PC-3 (cell line): ENCODE measurements at regions not wholly inside any gene's neighbourhood (a gene's known extent, or its start where the extent isn't known, plus 50 kb on each side); places are given as distances from the start of the nearest gene placed in this dataset.

Source experiments
- ATAC-seq: fragments of 200-7000 bp; cut with Tn5 transposase; 2 replicates; pipeline ENCODE4 v1.9.1; 2020; ENCODE audit warnings: mild to moderate bottlenecking, moderate library complexity
- BruUV-seq: library from RNA; stranded (reverse); fragments of 400-500 nt; replicated peaks from 2 replicates; lab custom pipeline; 2021; lab: Mats Ljungman, UMichigan
- CTCF ChIA-PET: fragments of 300-600 bp; sonication (Branson Sonifier 250); formaldehyde crosslinking; loops from one replicate; lab custom pipeline; 2022; ENCODE audit warnings: antibody characterized with exemption; lab: Charles Lee
- POLR2A ChIA-PET: fragments of 300-600 bp; sonication (Branson Sonifier 250); formaldehyde crosslinking; loops from one replicate; lab custom pipeline; 2022; ENCODE audit warnings: antibody characterized with exemption; ENCODE audit not compliant: unreplicated experiment; lab: Charles Lee
- DNase-seq: peaks from one replicate; pipeline ENCODE4 v3.0.0-alpha.2; 2015
- H2AFZ ChIP-seq: fragments of 300-600 bp; sonication (generic); 2 replicates; pipeline ENCODE4 v1.6.0; 2016; ENCODE audit warnings: antibody characterized with exemption, low read length
- H3F3A ChIP-seq: fragments of 300-600 bp; sonication (generic); one replicate; pipeline ENCODE4 v1.6.0; 2017; ENCODE audit warnings: antibody characterized with exemption, low read length, control low read depth, mild to moderate bottlenecking; ENCODE audit not compliant: unreplicated experiment
- H3K27ac ChIP-seq: fragments of 300-600 bp; sonication (generic); 2 replicates; pipeline ENCODE4 v1.5.1; 2016; ENCODE audit warnings: mild to moderate bottlenecking, low read length
- H3K27me3 ChIP-seq: fragments of 300-600 bp; sonication (generic); 2 replicates; pipeline ENCODE4 v1.6.1; 2016; ENCODE audit warnings: low read length, mixed read lengths
- H3K36me3 ChIP-seq: fragments of 300-600 bp; sonication (generic); 2 replicates; pipeline ENCODE4 v1.6.1; 2016; ENCODE audit warnings: low read depth, mixed run types, low read length, mixed read lengths
- H3K4me1 ChIP-seq: fragments of 300-600 bp; sonication (generic); 2 replicates; pipeline ENCODE4 v1.5.1; 2016; ENCODE audit warnings: low read length; ENCODE audit not compliant: insufficient read depth
- H3K4me2 ChIP-seq: fragments of 300-600 bp; sonication (generic); 2 replicates; pipeline ENCODE4 v1.6.0; 2016; ENCODE audit warnings: low read length
- H3K4me3 ChIP-seq: fragments of 300-600 bp; sonication (generic); 2 replicates; pipeline ENCODE4 v1.5.1; 2016; ENCODE audit warnings: mild to moderate bottlenecking, low read length, mixed read lengths
- H3K79me2 ChIP-seq: fragments of 300-600 bp; sonication (generic); 2 replicates; pipeline ENCODE4 v1.6.1; 2017; ENCODE audit warnings: low read length, mixed read lengths
- H3K9ac ChIP-seq: fragments of 300-600 bp; sonication (generic); 2 replicates; pipeline ENCODE4 v1.6.0; 2016; ENCODE audit warnings: mild to moderate bottlenecking, low read length
- H3K9me2 ChIP-seq: fragments of 300-600 bp; sonication (generic); replicated peaks from 2 replicates; pipeline ENCODE4 v1.6.1; 2016; ENCODE audit warnings: mixed run types, low read length, mixed read lengths
- H3K9me3 ChIP-seq: fragments of 300-600 bp; sonication (generic); 2 replicates; pipeline ENCODE4 v1.6.1; 2016; ENCODE audit warnings: low read length, mixed read lengths
- H4K20me1 ChIP-seq: fragments of 300-600 bp; sonication (generic); 2 replicates; pipeline ENCODE4 v1.6.1; 2016; ENCODE audit warnings: low read length, mixed read lengths
- EZH2 ChIP-seq: fragments of 300-600 bp; sonication (generic); IDR thresholded peaks from one replicate; pipeline ENCODE4 v1.6.1; 2017; ENCODE audit warnings: antibody characterized with exemption, mild to moderate bottlenecking, low read length; ENCODE audit not compliant: unreplicated experiment
- EZH2phosphoT487 ChIP-seq: fragments of 300-600 bp; sonication (generic); IDR thresholded peaks from 2 replicates; pipeline ENCODE4 v1.6.1; 2018; ENCODE audit warnings: mild to moderate bottlenecking, antibody characterized with exemption, low read length, borderline replicate concordance
- intact Hi-C: fragments of 100-400 bp; cut with micrococcal nuclease; formaldehyde crosslinking; loops from 2 replicates; pipeline ENCODE4 v1.9.0; 2023
- TF ChIP-seq, protein P1 (sequence below): fragments of 300-600 bp; sonication (generic); conservative IDR thresholded peaks from 2 replicates; pipeline ENCODE4 v1.5.1; 2017; ENCODE audit warnings: antibody characterized with exemption, low read depth, mild to moderate bottlenecking, low read length

DNA sequence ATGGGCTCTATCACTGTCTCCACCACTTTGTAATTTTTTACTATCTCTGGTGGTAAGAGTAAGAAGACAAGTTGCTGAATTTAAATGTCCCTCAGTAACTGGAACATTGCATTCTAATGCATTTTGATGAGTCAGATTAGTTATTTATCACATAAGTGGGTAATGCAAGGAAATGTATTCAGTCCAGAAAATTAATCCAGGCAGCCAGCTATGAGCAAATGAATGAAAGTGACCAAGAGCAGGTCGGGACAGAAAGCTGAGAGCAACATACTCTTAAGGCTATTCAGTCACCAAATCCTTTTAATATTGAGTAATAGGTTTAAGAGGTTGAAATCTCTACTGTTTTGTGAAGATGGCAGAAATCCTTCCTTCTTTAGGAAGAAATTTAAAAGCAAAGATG, 265.5 kb upstream of the PARD3B start:
- DNase-seq (no peak), ATAC-seq (no peak)
- H3K79me2 ChIP-seq: no peaks in the 10 kb centered on the region
- H3K4me3 ChIP-seq: no peak overlapping the region
- H3K27me3 ChIP-seq: peaks cover 6% of the 10 kb centered on the region; the same call in 1 of the 2 replicates
- no TSS peak for BruUV-seq
- TF ChIP-seq, protein P1, sequence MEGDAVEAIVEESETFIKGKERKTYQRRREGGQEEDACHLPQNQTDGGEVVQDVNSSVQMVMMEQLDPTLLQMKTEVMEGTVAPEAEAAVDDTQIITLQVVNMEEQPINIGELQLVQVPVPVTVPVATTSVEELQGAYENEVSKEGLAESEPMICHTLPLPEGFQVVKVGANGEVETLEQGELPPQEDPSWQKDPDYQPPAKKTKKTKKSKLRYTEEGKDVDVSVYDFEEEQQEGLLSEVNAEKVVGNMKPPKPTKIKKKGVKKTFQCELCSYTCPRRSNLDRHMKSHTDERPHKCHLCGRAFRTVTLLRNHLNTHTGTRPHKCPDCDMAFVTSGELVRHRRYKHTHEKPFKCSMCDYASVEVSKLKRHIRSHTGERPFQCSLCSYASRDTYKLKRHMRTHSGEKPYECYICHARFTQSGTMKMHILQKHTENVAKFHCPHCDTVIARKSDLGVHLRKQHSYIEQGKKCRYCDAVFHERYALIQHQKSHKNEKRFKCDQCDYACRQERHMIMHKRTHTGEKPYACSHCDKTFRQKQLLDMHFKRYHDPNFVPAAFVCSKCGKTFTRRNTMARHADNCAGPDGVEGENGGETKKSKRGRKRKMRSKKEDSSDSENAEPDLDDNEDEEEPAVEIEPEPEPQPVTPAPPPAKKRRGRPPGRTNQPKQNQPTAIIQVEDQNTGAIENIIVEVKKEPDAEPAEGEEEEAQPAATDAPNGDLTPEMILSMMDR: no peak
- no peak for TF ChIP-seq EZH2
- no peak for TF ChIP-seq EZH2phosphoT487
- H3K27ac ChIP-seq: no peak overlapping the region
- no peaks in the 10 kb centered on the region for H4K20me1 ChIP-seq
- H3K9ac ChIP-seq: no peak overlapping the region
- ChIA-PET CTCF (no interaction called here), POLR2A (no interaction called here)
- no peak overlapping the region for H2AFZ ChIP-seq
- intact Hi-C loops: no loop called here
- H3K4me1 ChIP-seq: no peaks in the 10 kb centered on the region
- no peaks in the 10 kb centered on the region for H3K9me3 ChIP-seq
- no peaks in the 10 kb centered on the region for H3F3A ChIP-seq
- H3K36me3 ChIP-seq: no peaks in the 10 kb centered on the region
- no peaks in the 10 kb centered on the region for H3K9me2 ChIP-seq
- no peak overlapping the region for H3K4me2 ChIP-seq

DNA sequence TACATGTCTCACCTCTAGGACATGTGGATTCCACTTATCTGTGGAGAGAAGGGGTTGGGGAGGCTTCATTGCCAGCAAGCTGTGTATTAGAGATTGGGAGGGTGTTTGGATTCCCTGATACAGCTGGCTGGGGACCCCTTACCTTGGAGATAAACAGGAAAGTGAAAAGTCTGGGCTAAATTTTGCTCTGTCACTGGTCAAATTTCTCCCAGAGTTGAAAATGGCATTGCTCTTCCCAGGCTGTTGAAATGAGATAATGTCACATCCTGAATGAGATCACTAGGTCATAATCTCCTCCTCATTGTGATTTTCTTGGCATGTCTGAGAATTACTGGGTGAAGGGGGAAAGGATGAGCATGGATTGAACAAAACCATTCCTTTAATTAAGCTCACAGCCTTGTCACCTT, 265.0 kb upstream of the PARD3B start:
- POLR2A ChIA-PET: interaction anchor here (0.5 kb wide), 1 partner anchor 618 kb away, joined by 8 read pairs; no protein-coding TSS in a partner anchor
- H3K27me3 ChIP-seq: peaks cover 6% of the 10 kb centered on the region; the same call in 1 of the 2 replicates

DNA sequence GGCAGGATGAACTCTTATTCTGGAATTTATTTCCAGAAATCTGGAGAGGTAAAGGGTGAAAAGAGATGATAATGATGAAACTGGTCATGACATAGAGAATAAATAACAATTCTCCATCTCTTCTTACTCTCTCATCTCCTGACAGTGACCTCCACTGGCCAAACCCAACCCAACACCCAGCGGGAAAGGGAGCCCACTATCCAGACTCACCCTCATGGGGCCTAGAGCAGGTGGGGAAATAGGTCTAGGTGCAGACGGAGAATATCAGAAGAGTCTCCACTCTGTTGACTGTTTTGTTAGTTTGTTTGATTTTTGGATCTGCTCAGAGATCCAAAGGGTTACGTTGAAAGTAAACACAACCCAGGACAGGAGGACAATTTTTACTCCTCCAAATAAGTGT, 263.2 kb upstream of the PARD3B start:
- no peaks in the 10 kb centered on the region for H3K9me3 ChIP-seq
- H3K9ac ChIP-seq: no peak overlapping the region
- ChIA-PET CTCF (no interaction called here), POLR2A (no interaction called here)
- DNase-seq (no peak), ATAC-seq (no peak)
- no peaks in the 10 kb centered on the region for H3K36me3 ChIP-seq
- no peak overlapping the region for H3K4me3 ChIP-seq
- H3K9me2 ChIP-seq: no peaks in the 10 kb centered on the region
- no peak for TF ChIP-seq EZH2
- no peak for TF ChIP-seq EZH2phosphoT487
- TF ChIP-seq, protein P1: no peak
- intact Hi-C loops: no loop called here
- H3K27me3 ChIP-seq: peaks cover 6% of the 10 kb centered on the region; the same call in 1 of the 2 replicates
- H3K4me1 ChIP-seq: no peaks in the 10 kb centered on the region
- H3F3A ChIP-seq: no peaks in the 10 kb centered on the region
- H3K27ac ChIP-seq: no peak overlapping the region
- H2AFZ ChIP-seq: no peak overlapping the region
- H3K79me2 ChIP-seq: no peaks in the 10 kb centered on the region
- BruUV-seq: no TSS peak
- H3K4me2 ChIP-seq: no peak overlapping the region
- no peaks in the 10 kb centered on the region for H4K20me1 ChIP-seq

More for the DNA sequence above, 265.0 kb upstream of the PARD3B start:
- no peak overlapping the region for H3K4me2 ChIP-seq
- no peak for ATAC-seq
- no peak overlapping the region for H3K4me3 ChIP-seq
- TF ChIP-seq, protein P1: no peak
- TF ChIP-seq EZH2phosphoT487 (no peak), EZH2 (no peak)
- no peaks in the 10 kb centered on the region for H4K20me1 ChIP-seq
- no peaks in the 10 kb centered on the region for H3K9me3 ChIP-seq
- DNase-seq: no peak
- no peaks in the 10 kb centered on the region for H3K4me1 ChIP-seq
- CTCF ChIA-PET: no interaction called here
- no TSS peak for BruUV-seq
- no peaks in the 10 kb centered on the region for H3F3A ChIP-seq
- H3K9ac ChIP-seq: no peak overlapping the region
- H3K9me2 ChIP-seq: no peaks in the 10 kb centered on the region
- no peaks in the 10 kb centered on the region for H3K36me3 ChIP-seq
- no peak overlapping the region for H2AFZ ChIP-seq
- H3K27ac ChIP-seq: no peak overlapping the region
- intact Hi-C loops: no loop called here
- H3K79me2 ChIP-seq: no peaks in the 10 kb centered on the region
